ENCODE measurements at regions not wholly inside any gene's neighbourhood (a gene's known extent, or its start where the extent isn't known, plus 50 kb on each side); places are given as distances from the start of the nearest gene placed in this dataset.

- Histone ChIP-seq H3K36me3 (no peaks in the 10 kb centered on the region), H3K27me3 (no peaks in the 10 kb centered on the region), H3K4me1 (no peaks in the 10 kb centered on the region), H3K4me3 (no peak overlapping the region), H3K27ac (no peak overlapping the region), H3K9me3 (no peaks in the 10 kb centered on the region)
- DNase-seq, result no peak
- TF ChIP-seq, protein P1, sequence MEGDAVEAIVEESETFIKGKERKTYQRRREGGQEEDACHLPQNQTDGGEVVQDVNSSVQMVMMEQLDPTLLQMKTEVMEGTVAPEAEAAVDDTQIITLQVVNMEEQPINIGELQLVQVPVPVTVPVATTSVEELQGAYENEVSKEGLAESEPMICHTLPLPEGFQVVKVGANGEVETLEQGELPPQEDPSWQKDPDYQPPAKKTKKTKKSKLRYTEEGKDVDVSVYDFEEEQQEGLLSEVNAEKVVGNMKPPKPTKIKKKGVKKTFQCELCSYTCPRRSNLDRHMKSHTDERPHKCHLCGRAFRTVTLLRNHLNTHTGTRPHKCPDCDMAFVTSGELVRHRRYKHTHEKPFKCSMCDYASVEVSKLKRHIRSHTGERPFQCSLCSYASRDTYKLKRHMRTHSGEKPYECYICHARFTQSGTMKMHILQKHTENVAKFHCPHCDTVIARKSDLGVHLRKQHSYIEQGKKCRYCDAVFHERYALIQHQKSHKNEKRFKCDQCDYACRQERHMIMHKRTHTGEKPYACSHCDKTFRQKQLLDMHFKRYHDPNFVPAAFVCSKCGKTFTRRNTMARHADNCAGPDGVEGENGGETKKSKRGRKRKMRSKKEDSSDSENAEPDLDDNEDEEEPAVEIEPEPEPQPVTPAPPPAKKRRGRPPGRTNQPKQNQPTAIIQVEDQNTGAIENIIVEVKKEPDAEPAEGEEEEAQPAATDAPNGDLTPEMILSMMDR (IDR thresholded peaks at IDR 0.05), result no peak
- intact Hi-C loops (cut with DNase I; ENCODE audit: low total_unique reads), result no loop called here
Measured at GRCh38 chr4:149928507-149928906, 112.9 kb upstream of the IQCM start.

- Histone ChIP-seq H3K27ac (no peak overlapping the region), H3K4me1 (no peaks in the 10 kb centered on the region), H3K36me3 (no peaks in the 10 kb centered on the region), H3K9me3 (no peaks in the 10 kb centered on the region), H3K27me3 (no peaks in the 10 kb centered on the region), H3K4me3 (no peak overlapping the region)
- TF ChIP-seq, protein P1 (IDR thresholded peaks at IDR 0.05), result no peak
- no peak for DNase-seq
- intact Hi-C loops (cut with DNase I; ENCODE audit: low total_unique reads), result no loop called here
Measured at GRCh38 chr4:149931431-149931830, 115.8 kb upstream of the IQCM start.

DNA sequence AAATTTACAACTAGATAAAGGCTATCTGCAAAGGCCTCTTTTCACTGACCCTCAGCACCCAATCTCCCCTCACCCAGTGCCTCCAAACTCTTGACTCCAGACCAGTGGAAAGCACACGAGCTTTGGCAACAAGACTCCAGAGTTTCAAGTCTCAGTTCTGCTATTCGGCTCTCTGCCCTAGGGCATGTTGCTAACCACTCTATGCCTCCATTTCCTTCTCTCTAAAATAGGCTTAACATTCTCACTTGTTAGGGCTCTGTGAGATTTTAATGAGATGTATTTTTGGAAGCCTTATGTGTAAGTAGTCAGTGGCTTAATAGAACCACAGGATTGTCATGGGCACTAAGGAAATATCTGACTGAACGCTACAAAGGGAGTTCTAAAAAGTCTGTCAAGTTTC lies 116.5 kb upstream of the IQCM start:
- DNase-seq, result no peak
- Histone ChIP-seq H3K4me1 (no peaks in the 10 kb centered on the region), H3K36me3 (no peaks in the 10 kb centered on the region), H3K27ac (no peak overlapping the region), H3K9me3 (no peaks in the 10 kb centered on the region), H3K27me3 (no peaks in the 10 kb centered on the region), H3K4me3 (no peak overlapping the region)
- TF ChIP-seq, protein P1 (IDR thresholded peaks at IDR 0.05), result no peak
- intact Hi-C loops (cut with DNase I; ENCODE audit: low total_unique reads), result no loop called here

GRCh38 chr4:149933120-149933519 lies 117.5 kb upstream of the IQCM start:
- no peaks in the 10 kb centered on the region for H3K9me3 ChIP-seq
- intact Hi-C loops (cut with DNase I; ENCODE audit: low total_unique reads), result no loop called here
- no peak overlapping the region for H3K27ac ChIP-seq
- no peak for DNase-seq
- no peak overlapping the region for H3K4me3 ChIP-seq
- no peaks in the 10 kb centered on the region for H3K4me1 ChIP-seq
- TF ChIP-seq, protein P1 (IDR thresholded peaks at IDR 0.05), result no peak
- no peaks in the 10 kb centered on the region for H3K36me3 ChIP-seq
- no peaks in the 10 kb centered on the region for H3K27me3 ChIP-seq

DNA sequence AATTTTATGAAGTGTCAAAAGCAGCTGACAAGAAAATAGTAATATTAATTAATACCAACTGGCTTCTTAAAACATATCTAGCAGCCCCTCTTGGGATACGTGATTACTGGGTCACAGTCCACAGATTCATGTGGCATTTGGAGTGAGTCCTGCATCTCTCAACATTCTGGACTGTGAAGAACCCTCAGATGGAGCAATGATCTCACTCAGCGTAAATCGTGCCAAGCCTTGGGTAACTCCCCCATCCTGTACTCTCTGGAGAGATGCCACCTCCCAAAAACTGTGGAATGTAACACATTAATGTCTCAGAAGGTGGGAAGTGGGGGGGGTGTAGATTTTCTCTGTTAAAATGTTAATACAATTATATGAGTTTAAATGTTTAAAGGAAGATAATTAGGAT lies 118.2 kb upstream of the IQCM start:
- no peak for DNase-seq

More for the DNA sequence above, 118.2 kb upstream of the IQCM start:
- no peaks in the 10 kb centered on the region for H3K27me3 ChIP-seq
- no peak overlapping the region for H3K4me3 ChIP-seq
- TF ChIP-seq, protein P1 (IDR thresholded peaks at IDR 0.05), result no peak
- no peaks in the 10 kb centered on the region for H3K4me1 ChIP-seq
- H3K27ac ChIP-seq, result no peak overlapping the region
- no peaks in the 10 kb centered on the region for H3K9me3 ChIP-seq
- no peaks in the 10 kb centered on the region for H3K36me3 ChIP-seq
- intact Hi-C loops (cut with DNase I; ENCODE audit: low total_unique reads), result no loop called here

Measured in tibial artery (tissue), 4 donors.